AG09309 (cell line): ENCODE measurements at regions not wholly inside any gene's neighbourhood (a gene's known extent, or its start where the extent isn't known, plus 50 kb on each side); places are given as distances from the start of the nearest gene placed in this dataset.

Experiments used
- DNase-seq: peaks from one replicate; pipeline ENCODE4 v3.0.0-alpha.2; 2010; ENCODE audit warnings: low read depth
- H3K4me3 ChIP-seq: 2 replicates; pipeline ENCODE4 v1.5.1; 2011; ENCODE audit warnings: mild to moderate bottlenecking, low read depth, low read length, moderate library complexity; ENCODE audit not compliant: control insufficient read depth
- CTCF ChIP-seq: IDR thresholded peaks from 2 replicates; pipeline ENCODE4 v1.5.1; 2011; ENCODE audit warnings: mild to moderate bottlenecking, low read depth, low read length, inconsistent platforms; ENCODE audit not compliant: insufficient read depth, control insufficient read depth; ENCODE audit errors: missing control alignments

DNA sequence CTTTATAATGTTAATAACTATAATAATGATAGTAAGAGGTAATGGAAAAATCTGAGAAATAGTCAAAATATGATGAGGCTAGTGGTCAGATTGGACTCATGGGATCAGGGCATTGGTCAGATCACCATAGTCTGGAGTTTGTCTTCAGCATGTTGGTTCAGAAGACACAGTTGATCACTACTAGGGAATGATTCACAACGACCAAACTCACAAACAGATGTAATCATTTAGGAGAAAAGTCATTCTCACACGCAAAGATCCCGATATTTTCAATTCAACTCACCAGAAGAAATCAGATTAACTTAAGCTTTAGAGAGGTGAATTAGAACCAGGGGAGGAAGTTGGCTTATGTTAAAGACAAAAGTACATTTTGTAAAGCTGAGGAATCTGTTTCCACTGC, 131.8 kb downstream of the LURAP1L start:
- no peak overlapping the region for H3K4me3 ChIP-seq
- no peak for TF ChIP-seq CTCF
- DNase-seq: no peak

- no peak for TF ChIP-seq CTCF
- DNase-seq: no peak
- no peak overlapping the region for H3K4me3 ChIP-seq
Observed at GRCh38 chr9:12908895-12909294, 134.1 kb downstream of the LURAP1L start.

- no peak overlapping the region for H3K4me3 ChIP-seq
- no peak for TF ChIP-seq CTCF
- DNase-seq: no peak
Observed at GRCh38 chr9:12915366-12915954, 140.6 kb downstream of the LURAP1L start.

DNA sequence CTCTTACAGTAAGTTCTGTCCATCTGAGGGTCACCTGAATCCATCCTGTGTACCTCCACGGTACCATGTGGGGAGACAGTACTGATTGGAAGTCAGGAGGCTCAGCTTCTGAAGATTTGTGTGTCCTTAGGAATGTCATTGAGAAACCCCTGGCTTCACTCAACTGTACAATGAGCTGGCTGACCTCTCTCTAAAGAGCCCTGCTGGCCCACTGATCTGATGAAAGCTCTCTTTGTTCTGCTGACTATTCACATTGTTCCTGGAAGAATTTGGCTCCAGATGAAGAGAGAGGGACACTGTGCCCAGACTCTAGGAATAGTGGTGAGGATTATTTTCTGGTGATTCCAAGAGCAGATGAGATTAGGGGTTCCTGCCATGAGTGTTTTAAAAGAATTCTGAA, 141.2 kb downstream of the LURAP1L start:
- no peak for DNase-seq
- no peak for TF ChIP-seq CTCF
- H3K4me3 ChIP-seq: no peak overlapping the region

GRCh38 chr9:12920437-12920836, 145.6 kb downstream of the LURAP1L start:
- DNase-seq: no peak
- H3K4me3 ChIP-seq: no peak overlapping the region
- no peak for TF ChIP-seq CTCF

GRCh38 chr9:12921621-12922020, 146.8 kb downstream of the LURAP1L start:
- TF ChIP-seq CTCF: no peak
- no peak overlapping the region for H3K4me3 ChIP-seq
- no peak for DNase-seq

GRCh38 chr9:12922224-12922866, 147.5 kb downstream of the LURAP1L start:
- H3K4me3 ChIP-seq: no peak overlapping the region
- no peak for TF ChIP-seq CTCF

More at GRCh38 chr9:12922224-12922866, 147.5 kb downstream of the LURAP1L start:
- no peak for DNase-seq
